ENCODE measurements at regions not wholly inside any gene's neighbourhood (a gene's known extent, or its start where the extent isn't known, plus 50 kb on each side); places are given as distances from the start of the nearest gene placed in this dataset.
"Not testable (repeated sequence)": the region's sequence is repeated elsewhere in the genome, so short reads cannot be mapped to it uniquely, and the experiment has no call there.

GRCh38 chr9:88258601-88259000 is 120.3 kb upstream of the SPATA31C2 start:
- no peaks in the 10 kb centered on the region for H3K36me3 ChIP-seq
- intact Hi-C loops (cut with DNase I): no loop called here
- no peaks in the 10 kb centered on the region for H3K9me3 ChIP-seq
- H3K27ac ChIP-seq: peak overlapping the region in 1 of 2 donors; percentile 51
- peak in 3 of 4 donors; percentile 46 to 48 (median 47) for DNase-seq
- peak; percentile 70 for ATAC-seq
- peaks cover 4 to 5% of the 10 kb centered on the region in 2 donors for H3K4me1 ChIP-seq
- H3K27me3 ChIP-seq: no peaks in the 10 kb centered on the region
- no peak overlapping the region for H3K4me3 ChIP-seq
- TF ChIP-seq, protein P1, sequence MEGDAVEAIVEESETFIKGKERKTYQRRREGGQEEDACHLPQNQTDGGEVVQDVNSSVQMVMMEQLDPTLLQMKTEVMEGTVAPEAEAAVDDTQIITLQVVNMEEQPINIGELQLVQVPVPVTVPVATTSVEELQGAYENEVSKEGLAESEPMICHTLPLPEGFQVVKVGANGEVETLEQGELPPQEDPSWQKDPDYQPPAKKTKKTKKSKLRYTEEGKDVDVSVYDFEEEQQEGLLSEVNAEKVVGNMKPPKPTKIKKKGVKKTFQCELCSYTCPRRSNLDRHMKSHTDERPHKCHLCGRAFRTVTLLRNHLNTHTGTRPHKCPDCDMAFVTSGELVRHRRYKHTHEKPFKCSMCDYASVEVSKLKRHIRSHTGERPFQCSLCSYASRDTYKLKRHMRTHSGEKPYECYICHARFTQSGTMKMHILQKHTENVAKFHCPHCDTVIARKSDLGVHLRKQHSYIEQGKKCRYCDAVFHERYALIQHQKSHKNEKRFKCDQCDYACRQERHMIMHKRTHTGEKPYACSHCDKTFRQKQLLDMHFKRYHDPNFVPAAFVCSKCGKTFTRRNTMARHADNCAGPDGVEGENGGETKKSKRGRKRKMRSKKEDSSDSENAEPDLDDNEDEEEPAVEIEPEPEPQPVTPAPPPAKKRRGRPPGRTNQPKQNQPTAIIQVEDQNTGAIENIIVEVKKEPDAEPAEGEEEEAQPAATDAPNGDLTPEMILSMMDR (IDR thresholded peaks at IDR 0.05): no peak

DNA sequence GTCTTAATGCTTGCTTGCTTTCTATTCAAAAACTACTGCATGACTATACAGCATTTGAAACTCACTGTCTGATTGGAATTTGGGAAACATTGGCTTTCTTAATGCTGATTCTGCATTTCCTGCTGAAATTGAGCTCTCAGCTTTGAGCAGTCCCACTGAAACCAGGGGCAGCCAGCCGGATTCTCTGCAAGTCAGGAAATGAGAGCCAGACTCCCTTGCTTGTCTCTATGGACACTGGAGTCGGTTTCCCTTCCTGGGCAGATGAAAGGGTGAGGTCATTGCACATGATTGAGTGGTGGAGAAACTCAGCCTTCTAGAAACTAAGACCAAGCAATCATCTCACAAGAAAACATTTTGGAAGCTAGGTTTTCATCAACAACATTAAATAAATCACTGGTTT is 119.7 kb upstream of the SPATA31C2 start:
- TF ChIP-seq, protein P1 (IDR thresholded peaks at IDR 0.05): no peak
- ATAC-seq: peak; percentile 87
- Histone ChIP-seq H3K36me3 (no peaks in the 10 kb centered on the region), H3K4me3 (no peak overlapping the region), H3K4me1 (peaks cover 4 to 5% of the 10 kb centered on the region in 2 donors), H3K9me3 (peaks cover 0 to under 1% of the 10 kb centered on the region in 2 donors), H3K27ac (peak overlapping the region in 1 of 2 donors; percentile 51), H3K27me3 (no peaks in the 10 kb centered on the region)
- peak in 3 of 4 donors; percentile 70 to 91 (median 77) for DNase-seq
- intact Hi-C loops (cut with DNase I): no loop called here

DNA sequence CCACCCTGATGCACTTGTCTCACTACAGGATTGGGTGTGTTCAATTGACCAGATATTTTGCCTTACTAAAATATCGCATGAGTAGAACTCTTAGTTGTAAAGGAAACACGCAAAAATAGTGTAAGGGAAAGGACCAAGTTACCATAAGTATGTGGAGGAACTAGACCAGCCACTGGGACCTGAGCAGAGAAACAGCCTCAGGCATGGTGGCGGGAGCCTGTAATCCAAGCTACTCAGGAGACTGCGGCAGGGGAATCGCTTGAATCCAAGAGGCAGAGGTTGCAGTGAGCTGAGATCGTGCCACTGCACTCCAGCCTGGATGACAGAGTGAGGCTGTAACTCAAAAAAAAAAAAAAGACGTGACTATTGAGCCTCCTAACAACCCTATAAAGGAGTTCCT is 117.9 kb upstream of the SPATA31C2 start:
- TF ChIP-seq, protein P1 (IDR thresholded peaks at IDR 0.05): no peak
- peaks cover 0 to 18% of the 10 kb centered on the region in 2 donors for H3K9me3 ChIP-seq
- intact Hi-C loops (cut with DNase I): no loop called here
- ATAC-seq (no peak), DNase-seq (no peak)
- peaks cover 4 to 5% of the 10 kb centered on the region in 2 donors for H3K4me1 ChIP-seq
- no peaks in the 10 kb centered on the region for H3K27me3 ChIP-seq
- H3K36me3 ChIP-seq: no peaks in the 10 kb centered on the region
- H3K4me3 ChIP-seq: no peak overlapping the region
- H3K27ac ChIP-seq: no peak overlapping the region

DNA sequence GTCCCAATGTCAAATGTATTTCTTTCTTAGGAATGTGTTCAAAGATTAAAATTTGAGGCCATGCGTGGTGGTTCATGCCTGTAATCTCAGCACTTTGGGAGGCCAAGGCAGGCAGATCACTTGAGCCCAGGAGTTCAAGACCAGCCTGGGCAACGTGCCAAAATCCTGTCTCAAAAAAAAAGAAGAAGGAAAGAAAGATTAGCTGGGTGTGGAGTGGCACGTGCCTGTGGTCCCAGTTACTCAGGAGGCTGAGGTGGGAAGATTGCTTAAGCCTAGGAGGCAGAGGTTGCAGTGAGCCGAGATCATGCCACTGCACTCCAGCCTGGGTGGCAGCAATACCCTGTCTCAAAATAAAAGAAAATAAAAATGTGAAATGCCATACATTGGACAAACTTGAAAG is 117.5 kb upstream of the SPATA31C2 start:
- intact Hi-C loops (cut with DNase I); H3K27ac ChIP-seq; H3K4me1 ChIP-seq; ATAC-seq; H3K27me3 ChIP-seq; H3K36me3 ChIP-seq; H3K4me3 ChIP-seq: not testable (repeated sequence)
- peak in 1 of 4 donors; percentile 7 for DNase-seq
- H3K9me3 ChIP-seq: peaks cover 0 to 22% of the 10 kb centered on the region in 2 donors

GRCh38 chr9:88251903-88252302 is 113.6 kb upstream of the SPATA31C2 start:
- H3K9me3 ChIP-seq: peaks cover 0 to 24% of the 10 kb centered on the region in 2 donors
- H3K27ac ChIP-seq: no peak overlapping the region
- ATAC-seq (no peak), DNase-seq (no peak)
- no peaks in the 10 kb centered on the region for H3K27me3 ChIP-seq
- H3K36me3 ChIP-seq: no peaks in the 10 kb centered on the region
- no peak overlapping the region for H3K4me3 ChIP-seq
- H3K4me1 ChIP-seq: no peaks in the 10 kb centered on the region
- TF ChIP-seq, protein P1 (IDR thresholded peaks at IDR 0.05): no peak
- intact Hi-C loops (cut with DNase I): no loop called here

- Histone ChIP-seq H3K9me3 (no peaks in the 10 kb centered on the region), H3K36me3 (no peaks in the 10 kb centered on the region), H3K4me3 (no peak overlapping the region), H3K4me1 (no peaks in the 10 kb centered on the region), H3K27ac (no peak overlapping the region), H3K27me3 (no peaks in the 10 kb centered on the region)
- no peak for DNase-seq
- TF ChIP-seq, protein P1 (IDR thresholded peaks at IDR 0.05): no peak
- no peak for ATAC-seq
- intact Hi-C loops (cut with DNase I): no loop called here
Observed at GRCh38 chr9:88243736-88244135, 105.5 kb upstream of the SPATA31C2 start.
